ENCODE measurements at regions not wholly inside any gene's neighbourhood (a gene's known extent, or its start where the extent isn't known, plus 50 kb on each side); places are given as distances from the start of the nearest gene placed in this dataset.

DNA sequence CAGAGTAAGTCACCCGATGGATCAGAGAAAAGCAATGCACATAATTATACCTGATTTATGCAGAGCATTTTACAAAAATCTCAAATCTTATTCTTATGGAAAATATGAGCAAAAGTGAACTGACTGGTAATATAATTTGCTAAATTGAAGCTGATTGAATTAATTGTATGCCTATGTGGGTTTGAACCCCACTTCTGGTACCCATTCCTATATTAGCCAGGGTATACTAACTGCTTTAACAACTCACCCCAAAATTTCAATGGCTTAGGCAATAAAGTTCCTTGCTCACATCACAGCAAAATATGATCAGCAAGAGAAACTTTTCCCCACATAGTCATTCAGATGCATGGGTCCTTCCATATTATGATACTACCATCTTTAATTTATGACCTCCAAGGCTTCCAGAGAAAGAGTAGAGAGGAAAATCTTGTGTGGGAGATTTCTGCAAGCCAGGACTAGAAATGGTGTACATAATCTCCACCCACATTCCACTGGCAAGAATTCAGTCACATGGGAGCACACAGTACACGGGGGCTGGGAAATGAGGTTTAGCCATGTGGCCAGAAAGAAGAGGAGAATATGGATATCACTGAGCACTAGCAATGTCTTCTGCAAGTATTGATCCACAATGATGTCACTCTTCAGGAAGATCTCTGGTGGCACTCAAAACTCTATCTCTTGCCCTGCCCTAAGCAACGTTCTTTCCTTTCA lies 640.7 kb downstream of the BCOR start:
- Histone ChIP-seq H3K79me2 (ENCODE audit: insufficient read depth, low read length) (no peaks in the 10 kb centered on the region), H4K20me1 (ENCODE audit: insufficient read depth, low read length) (no peaks in the 10 kb centered on the region), H3K4me3 (ENCODE audit: low read depth, low read length, poor library complexity, severe bottlenecking) (no peak overlapping the region), H3K4me1 (ENCODE audit: insufficient read depth, low read length, severe bottlenecking) (no peaks in the 10 kb centered on the region), H3K27ac (ENCODE audit: low read depth, low read length, poor library complexity, severe bottlenecking) (no peak overlapping the region), H3K9me2 (ENCODE audit: low read depth, low read length) (no peaks in the 10 kb centered on the region), H3K9ac (ENCODE audit: low read length) (no peak overlapping the region), H3F3A (ENCODE audit: insufficient read depth, low read length) (no peaks in the 10 kb centered on the region), H3K27me3 (ENCODE audit: insufficient read depth, low read length) (no peaks in the 10 kb centered on the region), H3K36me3 (ENCODE audit: insufficient read depth, low read length) (no peaks in the 10 kb centered on the region), H2AFZ (ENCODE audit: low read length) (no peak overlapping the region), H3K9me3 (ENCODE audit: low read length) (no peaks in the 10 kb centered on the region), H3K4me2 (ENCODE audit: low read length) (no peak overlapping the region)
- TF ChIP-seq, protein P1, sequence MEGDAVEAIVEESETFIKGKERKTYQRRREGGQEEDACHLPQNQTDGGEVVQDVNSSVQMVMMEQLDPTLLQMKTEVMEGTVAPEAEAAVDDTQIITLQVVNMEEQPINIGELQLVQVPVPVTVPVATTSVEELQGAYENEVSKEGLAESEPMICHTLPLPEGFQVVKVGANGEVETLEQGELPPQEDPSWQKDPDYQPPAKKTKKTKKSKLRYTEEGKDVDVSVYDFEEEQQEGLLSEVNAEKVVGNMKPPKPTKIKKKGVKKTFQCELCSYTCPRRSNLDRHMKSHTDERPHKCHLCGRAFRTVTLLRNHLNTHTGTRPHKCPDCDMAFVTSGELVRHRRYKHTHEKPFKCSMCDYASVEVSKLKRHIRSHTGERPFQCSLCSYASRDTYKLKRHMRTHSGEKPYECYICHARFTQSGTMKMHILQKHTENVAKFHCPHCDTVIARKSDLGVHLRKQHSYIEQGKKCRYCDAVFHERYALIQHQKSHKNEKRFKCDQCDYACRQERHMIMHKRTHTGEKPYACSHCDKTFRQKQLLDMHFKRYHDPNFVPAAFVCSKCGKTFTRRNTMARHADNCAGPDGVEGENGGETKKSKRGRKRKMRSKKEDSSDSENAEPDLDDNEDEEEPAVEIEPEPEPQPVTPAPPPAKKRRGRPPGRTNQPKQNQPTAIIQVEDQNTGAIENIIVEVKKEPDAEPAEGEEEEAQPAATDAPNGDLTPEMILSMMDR (IDR thresholded peaks at IDR 0.05; ENCODE audit: low read length) = no peak
- no peak for TF ChIP-seq EZH2 (IDR thresholded peaks at IDR 0.05; ENCODE audit: borderline replicate concordance, low read length)

DNA sequence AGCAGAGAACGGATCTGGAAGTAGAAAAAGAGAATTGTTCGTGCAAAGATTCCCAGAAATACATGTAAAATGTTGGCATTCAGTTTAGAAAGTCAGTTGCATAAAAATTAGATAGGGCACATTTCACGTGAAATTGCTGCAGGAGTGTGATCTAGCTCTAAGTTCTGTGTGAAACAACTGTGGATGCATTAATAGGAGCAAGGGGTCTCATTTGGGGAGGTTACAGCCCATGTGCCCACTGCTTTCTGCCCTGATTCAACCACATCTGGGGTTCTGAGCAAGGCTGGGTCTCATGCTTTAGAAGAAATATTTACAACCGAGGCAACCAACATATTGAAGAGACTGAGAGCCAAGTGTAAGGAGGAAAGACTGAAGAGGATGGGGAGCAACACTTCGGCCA lies 639.0 kb downstream of the BCOR start:
- no peaks in the 10 kb centered on the region for H3K4me1 ChIP-seq (ENCODE audit: insufficient read depth, low read length, severe bottlenecking)
- no peaks in the 10 kb centered on the region for H3K9me2 ChIP-seq (ENCODE audit: low read depth, low read length)
- no peaks in the 10 kb centered on the region for H3F3A ChIP-seq (ENCODE audit: insufficient read depth, low read length)
- no peaks in the 10 kb centered on the region for H4K20me1 ChIP-seq (ENCODE audit: insufficient read depth, low read length)
- TF ChIP-seq, protein P1 (IDR thresholded peaks at IDR 0.05; ENCODE audit: low read length) = no peak
- no peak for TF ChIP-seq EZH2 (IDR thresholded peaks at IDR 0.05; ENCODE audit: borderline replicate concordance, low read length)
- no peaks in the 10 kb centered on the region for H3K9me3 ChIP-seq (ENCODE audit: low read length)
- H3K27ac ChIP-seq (ENCODE audit: low read depth, low read length, poor library complexity, severe bottlenecking) = no peak overlapping the region
- H3K4me2 ChIP-seq (ENCODE audit: low read length) = no peak overlapping the region
- no peaks in the 10 kb centered on the region for H3K79me2 ChIP-seq (ENCODE audit: insufficient read depth, low read length)
- H2AFZ ChIP-seq (ENCODE audit: low read length) = no peak overlapping the region
- no peaks in the 10 kb centered on the region for H3K36me3 ChIP-seq (ENCODE audit: insufficient read depth, low read length)
- no peaks in the 10 kb centered on the region for H3K27me3 ChIP-seq (ENCODE audit: insufficient read depth, low read length)
- no peak overlapping the region for H3K4me3 ChIP-seq (ENCODE audit: low read depth, low read length, poor library complexity, severe bottlenecking)
- no peak overlapping the region for H3K9ac ChIP-seq (ENCODE audit: low read length)

DNA sequence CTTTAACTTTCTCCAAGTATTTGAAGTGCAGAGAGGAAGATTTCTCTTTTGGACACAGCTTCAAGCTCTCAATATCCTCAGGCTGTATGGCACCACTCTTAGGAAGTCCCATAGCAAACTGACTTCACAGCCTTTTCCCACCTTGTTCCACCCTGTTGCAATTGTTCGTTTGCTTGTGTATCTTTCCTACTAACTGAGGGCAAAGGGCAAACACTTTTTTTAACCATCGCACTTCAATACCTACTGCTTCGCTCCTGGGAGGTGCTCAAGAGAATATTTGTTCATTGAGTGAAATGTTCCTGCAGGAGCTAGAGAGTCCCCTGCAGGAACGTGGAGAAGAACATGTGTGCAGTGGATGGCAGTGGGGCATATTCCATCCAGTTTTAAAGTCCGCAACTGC lies 638.6 kb downstream of the BCOR start:
- Histone ChIP-seq H3F3A (ENCODE audit: insufficient read depth, low read length) (no peaks in the 10 kb centered on the region), H3K9ac (ENCODE audit: low read length) (no peak overlapping the region), H3K27ac (ENCODE audit: low read depth, low read length, poor library complexity, severe bottlenecking) (no peak overlapping the region), H2AFZ (ENCODE audit: low read length) (no peak overlapping the region), H3K9me3 (ENCODE audit: low read length) (no peaks in the 10 kb centered on the region), H4K20me1 (ENCODE audit: insufficient read depth, low read length) (no peaks in the 10 kb centered on the region), H3K27me3 (ENCODE audit: insufficient read depth, low read length) (no peaks in the 10 kb centered on the region), H3K79me2 (ENCODE audit: insufficient read depth, low read length) (no peaks in the 10 kb centered on the region), H3K4me2 (ENCODE audit: low read length) (no peak overlapping the region), H3K4me3 (ENCODE audit: low read depth, low read length, poor library complexity, severe bottlenecking) (no peak overlapping the region), H3K36me3 (ENCODE audit: insufficient read depth, low read length) (no peaks in the 10 kb centered on the region), H3K4me1 (ENCODE audit: insufficient read depth, low read length, severe bottlenecking) (no peaks in the 10 kb centered on the region), H3K9me2 (ENCODE audit: low read depth, low read length) (no peaks in the 10 kb centered on the region)
- TF ChIP-seq, protein P1 (IDR thresholded peaks at IDR 0.05; ENCODE audit: low read length) = no peak
- TF ChIP-seq EZH2 (IDR thresholded peaks at IDR 0.05; ENCODE audit: borderline replicate concordance, low read length) = no peak
